GM19025 (cell line): ENCODE measurements at regions not wholly inside any gene's neighbourhood (a gene's known extent, or its start where the extent isn't known, plus 50 kb on each side); places are given as distances from the start of the nearest gene placed in this dataset.
"Not testable (repeated sequence)": the region's sequence is repeated elsewhere in the genome, so short reads cannot be mapped to it uniquely, and the experiment has no call there.

Experiments used
- ATAC-seq: cut with Tn5 transposase; IDR thresholded peaks from one replicate; pipeline ENCODE4 v1.9.1; 2021; ENCODE audit warnings: mild to moderate bottlenecking, low read depth, moderate library complexity; ENCODE audit not compliant: unreplicated experiment

GRCh38 chr12:124675881-124676713 lies 108.7 kb upstream of the NCOR2 start:
- ATAC-seq = no peak

- ATAC-seq = no peak
Measured at GRCh38 chr12:124674937-124675336, 107.5 kb upstream of the NCOR2 start.

- ATAC-seq = no peak
Measured at GRCh38 chr12:124673801-124674617, 106.6 kb upstream of the NCOR2 start.

- not testable (repeated sequence) for ATAC-seq
Measured at GRCh38 chr12:124669271-124669721, 101.9 kb upstream of the NCOR2 start.

GRCh38 chr12:124668602-124669001 lies 101.2 kb upstream of the NCOR2 start:
- no peak for ATAC-seq

- no peak for ATAC-seq
Measured at GRCh38 chr12:124667506-124668326, 100.3 kb upstream of the NCOR2 start.

GRCh38 chr12:124666722-124667259 lies 99.4 kb upstream of the NCOR2 start:
- no peak for ATAC-seq

GRCh38 chr12:124665511-124665910 lies 98.1 kb upstream of the NCOR2 start:
- no peak for ATAC-seq

- no peak for ATAC-seq
Measured at GRCh38 chr12:124664395-124665111, 97.1 kb upstream of the NCOR2 start.

GRCh38 chr12:124663771-124664366 lies 96.5 kb upstream of the NCOR2 start:
- no peak for ATAC-seq

- no peak for ATAC-seq
Measured at GRCh38 chr12:124663206-124663605, 95.8 kb upstream of the NCOR2 start.

GRCh38 chr12:124661341-124661740 lies 93.9 kb upstream of the NCOR2 start:
- ATAC-seq = no peak

GRCh38 chr12:124660851-124661250 lies 93.4 kb upstream of the NCOR2 start:
- no peak for ATAC-seq

GRCh38 chr12:124658806-124659402 lies 91.5 kb upstream of the NCOR2 start:
- no peak for ATAC-seq

GRCh38 chr12:124658302-124658701 lies 90.9 kb upstream of the NCOR2 start:
- ATAC-seq = no peak

GRCh38 chr12:124656947-124657434 lies 89.6 kb upstream of the NCOR2 start:
- ATAC-seq = no peak

- no peak for ATAC-seq
Measured at GRCh38 chr12:124655698-124656516, 88.5 kb upstream of the NCOR2 start.
